B cell (primary cell): ENCODE measurements at regions not wholly inside any gene's neighbourhood (a gene's known extent, or its start where the extent isn't known, plus 50 kb on each side); places are given as distances from the start of the nearest gene placed in this dataset.

Experiments
- ATAC-seq: fragments of 200-7000 bp; cut with Tn5 transposase; one replicate; pipeline ENCODE4 v1.10.0; 2021; ENCODE audit warnings: low read depth, mild to moderate bottlenecking, moderate number of reproducible peaks, moderate library complexity
- CTCF ChIA-PET: fragments of 350-600 bp; sonication (Branson Sonifier 250); formaldehyde crosslinking; loops from one replicate; lab custom pipeline; 2021; ENCODE audit warnings: antibody characterized with exemption, inconsistent platforms; lab: Charles Lee
- POLR2A ChIA-PET: fragments of 350-600 bp; sonication (Branson Sonifier 250); formaldehyde crosslinking; loops from one replicate; lab custom pipeline; 2021; ENCODE audit warnings: antibody characterized with exemption; lab: Charles Lee
- DNase-seq: peaks from one replicate; pipeline ENCODE4 v3.0.0; 2013
- H2AFZ ChIP-seq: 2 replicates; pipeline ENCODE4 v1.6.1; 2012; ENCODE audit warnings: mild to moderate bottlenecking, low read depth, low read length; ENCODE audit not compliant: insufficient read depth, poor library complexity, severe bottlenecking
- H3K27ac ChIP-seq, 2 donors: 1 replicate in 1 of 2; 2 replicates in 1 of 2; pipeline ENCODE4 v1.5.1; 2012 to 2013; ENCODE audit warnings: low read length in 2 of 2, mild to moderate bottlenecking in 2 of 2, moderate library complexity in 1 of 2
- H3K27me3 ChIP-seq, 4 experiments: fragments of 200-600 bp in 1 of 4; sonication (generic) in 1 of 4; replicated peaks in 1 of 4; 1 replicate in 2 of 4; 2 replicates in 2 of 4; pipeline versions ENCODE4 v1.6.1 to v1.7.0; 2013 to 2016; ENCODE audit warnings: low read length in 3 of 4, mild to moderate bottlenecking in 2 of 4, mixed read lengths in 1 of 4, moderate library complexity in 1 of 4; ENCODE audit not compliant: insufficient read depth in 4 of 4, control insufficient read depth in 3 of 4; ENCODE audit errors: control extremely low read depth in 1 of 4
- H3K36me3 ChIP-seq, 2 experiments: replicated peaks in 1 of 2; 1 replicate in 1 of 2; 2 replicates in 1 of 2; pipeline versions ENCODE4 v1.6.1 to v1.7.1; 2013; ENCODE audit warnings: low read length in 1 of 2; ENCODE audit not compliant: insufficient read depth in 2 of 2, control insufficient read depth in 1 of 2; ENCODE audit errors: control extremely low read depth in 1 of 2, extremely low read depth in 1 of 2
- H3K4me1 ChIP-seq, 2 donors: fragments of 200-600 bp in 1 of 2; sonication (generic) in 1 of 2; 1 replicate in 1 of 2; 2 replicates in 1 of 2; pipeline versions ENCODE4 v1.5.1 to v1.6.1; 2013 to 2017; ENCODE audit warnings: low read length in 2 of 2; ENCODE audit not compliant: control insufficient read depth in 2 of 2, insufficient read depth in 2 of 2
- H3K4me2 ChIP-seq: replicated peaks from 2 replicates; pipeline ENCODE3; 2012; ENCODE audit warnings: mild to moderate bottlenecking, low read depth, low read length; ENCODE audit not compliant: poor library complexity, severe bottlenecking
- H3K4me3 ChIP-seq, 5 experiments: fragments of 200-600 bp in 1 of 5; sonication (generic) in 1 of 5; 1 replicate in 3 of 5; 2 replicates in 2 of 5; pipeline versions ENCODE4 v1.5.1 to v1.7.0; 2011 to 2016; ENCODE audit warnings: low read length in 4 of 5, mild to moderate bottlenecking in 4 of 5, low read depth in 2 of 5, control low read depth in 1 of 5, moderate library complexity in 1 of 5; ENCODE audit not compliant: insufficient read depth in 1 of 5; ENCODE audit errors: control extremely low read depth in 1 of 5, extremely low read depth in 1 of 5
- H3K79me2 ChIP-seq: fragments of 200-600 bp; sonication (generic); one replicate; pipeline ENCODE4 v1.6.0; 2016; ENCODE audit warnings: low read length; ENCODE audit not compliant: control insufficient read depth, insufficient read depth
- H3K9ac ChIP-seq: fragments of 200-600 bp; sonication (generic); 2 replicates; pipeline ENCODE4 v1.6.1; 2017; ENCODE audit warnings: mild to moderate bottlenecking, low read length, moderate library complexity
- H3K9me3 ChIP-seq, 3 donors: one replicate each; pipeline versions ENCODE4 v1.6.1 to v1.7.1; 2013; ENCODE audit warnings: low read length in 2 of 3; ENCODE audit not compliant: control insufficient read depth in 2 of 3, insufficient read depth in 1 of 3; ENCODE audit errors: control extremely low read depth in 1 of 3
- H4K20me1 ChIP-seq: 2 replicates; pipeline ENCODE4 v1.6.0; 2012; ENCODE audit warnings: mild to moderate bottlenecking, low read length; ENCODE audit not compliant: insufficient read depth, control insufficient read depth, poor library complexity, severe bottlenecking
- H3K27ac Mint-ChIP-seq: one replicate; pipeline ENCODE4 v1.8.0; 2021; ENCODE audit warnings: mixed read lengths
- H3K27me3 Mint-ChIP-seq: one replicate; pipeline ENCODE4 v1.8.0; 2021; ENCODE audit warnings: mixed read lengths
- H3K4me1 Mint-ChIP-seq: one replicate; pipeline ENCODE4 v1.8.0; 2021; ENCODE audit warnings: mixed read lengths
- H3K4me3 Mint-ChIP-seq: one replicate; pipeline ENCODE4 v1.8.0; 2021; ENCODE audit warnings: mixed read lengths
- H3K9me3 Mint-ChIP-seq: one replicate; pipeline ENCODE4 v1.8.0; 2022; ENCODE audit warnings: mixed read lengths; ENCODE audit not compliant: insufficient read depth
- CTCF ChIP-seq: fragments of 200-600 bp; IDR thresholded peaks from one replicate; pipeline ENCODE4 v1.8.0; 2022; ENCODE audit warnings: antibody characterized with exemption, mild to moderate bottlenecking
- EZH2 ChIP-seq: IDR thresholded peaks from 2 replicates; pipeline ENCODE4 v1.6.1; 2012; ENCODE audit warnings: borderline replicate concordance, low read depth, mild to moderate bottlenecking, moderate library complexity, low read length; ENCODE audit not compliant: insufficient read depth, poor library complexity, severe bottlenecking
- WGBS: methylation state at CpG from one replicate; pipeline ENCODE4 v1.1.5; 2013; ENCODE audit warnings: missing lambda C conversion rate; ENCODE audit not compliant: insufficient coverage; 5-methylcytosine and 5-hydroxymethylcytosine counted together
- intact Hi-C: fragments of 100-400 bp; cut with micrococcal nuclease; formaldehyde crosslinking; loops from one replicate; pipeline ENCODE4 v1.10.0; 2022

GRCh38 chr3:107172411-107172810 is 204.8 kb upstream of the CCDC54 start:
- H3K36me3 ChIP-seq = no peaks in the 10 kb centered on the region
- DNase-seq = no peak
- no peaks in the 10 kb centered on the region for H3K27me3 ChIP-seq
- WGBS = no CpG with 5 or more reads among the region's 1 CpG
- no peak overlapping the region for H2AFZ ChIP-seq
- intact Hi-C loops = no loop called here
- ATAC-seq = no peak
- Mint-ChIP-seq H3K4me3 (no peak overlapping the region), H3K9me3 (peaks cover 10% of the 10 kb centered on the region), H3K27ac (no peak overlapping the region), H3K27me3 (no peaks in the 10 kb centered on the region), H3K4me1 (no peaks in the 10 kb centered on the region)
- no peaks in the 10 kb centered on the region for H3K79me2 ChIP-seq
- POLR2A ChIA-PET = no interaction called here
- H3K9ac ChIP-seq = no peak overlapping the region
- no peak overlapping the region for H3K4me3 ChIP-seq
- no peaks in the 10 kb centered on the region for H3K4me1 ChIP-seq
- CTCF ChIA-PET = no interaction called here
- peaks cover 0 to 15% (median 2%) of the 10 kb centered on the region in 3 donors for H3K9me3 ChIP-seq
- no peak overlapping the region for H3K27ac ChIP-seq
- H4K20me1 ChIP-seq = no peaks in the 10 kb centered on the region
- TF ChIP-seq CTCF (no peak), EZH2 (no peak)
- no peak overlapping the region for H3K4me2 ChIP-seq

- no peak overlapping the region for H3K4me3 Mint-ChIP-seq
- intact Hi-C loops = no loop called here
- H3K27me3 ChIP-seq = no peaks in the 10 kb centered on the region
- no peaks in the 10 kb centered on the region for H3K4me1 Mint-ChIP-seq
- H3K27ac Mint-ChIP-seq = no peak overlapping the region
- no peak overlapping the region for H3K4me3 ChIP-seq
- H3K4me2 ChIP-seq = no peak overlapping the region
- ATAC-seq (no peak), DNase-seq (no peak)
- H4K20me1 ChIP-seq = no peaks in the 10 kb centered on the region
- ChIA-PET CTCF (no interaction called here), POLR2A (no interaction called here)
- no peaks in the 10 kb centered on the region for H3K4me1 ChIP-seq
- H3K9me3 Mint-ChIP-seq = no peaks in the 10 kb centered on the region
- H2AFZ ChIP-seq = no peak overlapping the region
- H3K9me3 ChIP-seq = no peaks in the 10 kb centered on the region
- H3K36me3 ChIP-seq = no peaks in the 10 kb centered on the region
- H3K27me3 Mint-ChIP-seq = peaks cover 4% of the 10 kb centered on the region
- no peaks in the 10 kb centered on the region for H3K79me2 ChIP-seq
- no peak overlapping the region for H3K9ac ChIP-seq
- no peak for TF ChIP-seq EZH2
- no peak for TF ChIP-seq CTCF
- no peak overlapping the region for H3K27ac ChIP-seq
- WGBS = 94% methylated on average over 2 of the region's 2 CpGs
Measured at GRCh38 chr3:107184375-107184774, 192.9 kb upstream of the CCDC54 start.
